ENCODE measurements at regions not wholly inside any gene's neighbourhood (a gene's known extent, or its start where the extent isn't known, plus 50 kb on each side); places are given as distances from the start of the nearest gene placed in this dataset.
"Not testable (repeated sequence)": the region's sequence is repeated elsewhere in the genome, so short reads cannot be mapped to it uniquely, and the experiment has no call there.

DNA sequence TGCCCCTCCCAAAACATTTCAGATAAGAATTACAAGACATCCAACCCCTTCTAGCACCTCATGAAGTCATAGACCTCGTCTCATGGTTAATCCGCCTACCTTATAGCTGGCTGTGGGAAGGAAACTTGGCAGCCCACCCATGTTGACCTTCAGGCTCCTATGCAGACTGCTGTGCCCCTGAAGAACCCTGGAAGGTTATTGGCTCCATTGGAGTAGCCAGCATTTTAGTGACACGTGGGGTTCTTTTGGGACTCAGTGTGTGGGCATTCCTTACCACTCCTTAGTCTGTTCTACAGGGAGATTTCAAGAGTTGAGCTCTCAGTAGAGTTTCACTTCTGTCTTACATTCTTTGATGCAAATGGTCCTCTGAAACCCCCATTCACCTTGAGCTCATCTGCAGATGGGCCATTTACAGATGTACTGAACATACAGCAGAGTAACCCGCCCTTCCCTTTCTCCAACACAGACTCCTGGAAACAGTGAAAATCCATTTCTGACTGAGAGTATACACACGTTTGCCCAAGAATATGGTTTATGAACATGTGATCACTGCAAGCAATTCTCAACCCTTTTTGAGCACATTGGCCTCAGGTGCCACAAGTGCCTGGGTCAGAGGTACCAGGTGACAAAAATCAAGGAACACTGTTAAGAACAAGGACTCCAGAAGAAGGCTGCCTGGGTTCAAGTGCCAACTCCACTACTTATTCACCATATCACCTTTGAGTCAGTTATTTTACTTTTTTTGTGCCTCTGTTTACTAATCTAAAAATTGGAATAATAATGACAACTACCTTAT is 54.0 kb upstream of the HECW1 start:
- POLR2A ChIA-PET: no interaction called here
- CTCF ChIA-PET: no interaction called here
- H3K9me3 ChIP-seq (replicated peaks; ENCODE audit: control insufficient read depth, insufficient read depth, low read length): no peaks in the 10 kb centered on the region
- intact Hi-C loops (cut with micrococcal nuclease) (no loop called here), dilution Hi-C loops (cut with MboI; ENCODE audit: extremely low pct_ligation_motif_present, low sequenced_read_pairs) (no loop called here)
- H2AFZ ChIP-seq (ENCODE audit: low read depth, low read length): no peak overlapping the region
- DNase-seq (ENCODE audit: low read depth, low spot score) (no peak), FAIRE-seq (no peak)
- H3K79me2 ChIP-seq (ENCODE audit: control insufficient read depth, insufficient read depth, low read length): no peaks in the 10 kb centered on the region
- H3K4me3 ChIP-seq (replicated peaks in 1 of 3; ENCODE audit: insufficient read depth in 1 of 3, low read depth in 1 of 3, low read length in 3 of 3): no peak overlapping the region
- BruUV-seq (replicated peaks): no TSS peak
- no peaks in the 10 kb centered on the region for H3K27me3 ChIP-seq (ENCODE audit: control insufficient read depth in 2 of 2, insufficient read depth in 2 of 2, low read length in 2 of 2)
- H3K4me1 ChIP-seq (ENCODE audit: control insufficient read depth, extremely low read depth, insufficient read depth, low read length): no peaks in the 10 kb centered on the region
- H4K20me1 ChIP-seq (replicated peaks; ENCODE audit: control insufficient read depth, extremely low read depth, insufficient read depth, low read length): no peaks in the 10 kb centered on the region
- no peaks in the 10 kb centered on the region for H3K9me1 ChIP-seq (replicated peaks; ENCODE audit: control insufficient read depth, extremely low read depth, insufficient read depth, low read length)
- no peak overlapping the region for H3K4me2 ChIP-seq (ENCODE audit: insufficient read depth, low read length)
- no peaks in the 10 kb centered on the region for H3K36me3 ChIP-seq (ENCODE audit: control insufficient read depth in 2 of 2, extremely low read depth in 1 of 2, insufficient read depth in 2 of 2, low read length in 2 of 2)
- no peak overlapping the region for H3K9ac ChIP-seq (replicated peaks; ENCODE audit: extremely low read depth, insufficient read depth, low read length)
- no peak for TF ChIP-seq POLR2A (IDR thresholded peaks at IDR 0.05; ENCODE audit: low read depth, low read length)
- no peak for TF ChIP-seq MYC (IDR thresholded peaks at IDR 0.05; ENCODE audit: low read depth, low read length)
- no peak for TF ChIP-seq JUN (IDR thresholded peaks at IDR 0.05; ENCODE audit: borderline replicate concordance, insufficient read depth, insufficient read length, low read depth)
- no peak for TF ChIP-seq GATA2 (IDR thresholded peaks at IDR 0.05; ENCODE audit: insufficient read depth, insufficient read length, low read depth, low read length)
- no peak for TF ChIP-seq EZH2 (IDR thresholded peaks at IDR 0.05; ENCODE audit: borderline replicate concordance, low read depth, low read length, severe bottlenecking)
- TF ChIP-seq, protein P1, sequence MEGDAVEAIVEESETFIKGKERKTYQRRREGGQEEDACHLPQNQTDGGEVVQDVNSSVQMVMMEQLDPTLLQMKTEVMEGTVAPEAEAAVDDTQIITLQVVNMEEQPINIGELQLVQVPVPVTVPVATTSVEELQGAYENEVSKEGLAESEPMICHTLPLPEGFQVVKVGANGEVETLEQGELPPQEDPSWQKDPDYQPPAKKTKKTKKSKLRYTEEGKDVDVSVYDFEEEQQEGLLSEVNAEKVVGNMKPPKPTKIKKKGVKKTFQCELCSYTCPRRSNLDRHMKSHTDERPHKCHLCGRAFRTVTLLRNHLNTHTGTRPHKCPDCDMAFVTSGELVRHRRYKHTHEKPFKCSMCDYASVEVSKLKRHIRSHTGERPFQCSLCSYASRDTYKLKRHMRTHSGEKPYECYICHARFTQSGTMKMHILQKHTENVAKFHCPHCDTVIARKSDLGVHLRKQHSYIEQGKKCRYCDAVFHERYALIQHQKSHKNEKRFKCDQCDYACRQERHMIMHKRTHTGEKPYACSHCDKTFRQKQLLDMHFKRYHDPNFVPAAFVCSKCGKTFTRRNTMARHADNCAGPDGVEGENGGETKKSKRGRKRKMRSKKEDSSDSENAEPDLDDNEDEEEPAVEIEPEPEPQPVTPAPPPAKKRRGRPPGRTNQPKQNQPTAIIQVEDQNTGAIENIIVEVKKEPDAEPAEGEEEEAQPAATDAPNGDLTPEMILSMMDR (IDR thresholded peaks at IDR 0.05; ENCODE audit: extremely low read depth in 1 of 2, insufficient read depth in 1 of 2, low read depth in 1 of 2, low read length in 2 of 2): no peak
- H3K27ac ChIP-seq (ENCODE audit: insufficient read depth, low read depth, low read length): no peak overlapping the region

DNA sequence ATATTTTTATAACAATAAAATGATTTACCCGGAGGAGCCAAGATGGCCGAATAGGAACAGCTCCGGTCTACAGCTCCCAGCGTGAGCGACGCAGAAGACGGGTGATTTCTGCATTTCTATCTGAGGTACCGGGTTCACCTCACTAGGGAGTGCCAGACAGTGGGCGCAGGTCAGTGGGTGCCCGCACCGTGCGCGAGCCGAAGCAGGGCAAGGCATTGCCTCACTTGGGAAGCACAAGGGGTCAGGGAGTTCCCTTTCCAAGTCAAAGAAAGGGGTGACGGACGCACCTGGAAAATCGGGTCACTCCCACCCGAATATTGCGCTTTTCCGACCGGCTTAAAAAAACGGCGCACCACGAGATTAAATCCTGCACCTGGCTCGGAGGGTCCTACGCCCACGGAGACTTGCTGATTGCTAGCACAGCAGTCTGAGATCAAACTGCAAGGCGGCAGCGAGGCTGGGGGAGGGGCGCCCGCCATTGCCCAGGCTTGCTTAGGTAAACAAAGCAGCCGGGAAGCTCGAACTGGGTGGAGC is 53.3 kb upstream of the HECW1 start:
- H3K4me3 ChIP-seq (replicated peaks in 1 of 3; ENCODE audit: insufficient read depth in 1 of 3, low read depth in 1 of 3, low read length in 3 of 3); DNase-seq (ENCODE audit: low read depth, low spot score); H3K79me2 ChIP-seq (ENCODE audit: control insufficient read depth, insufficient read depth, low read length); H3K9me1 ChIP-seq (replicated peaks; ENCODE audit: control insufficient read depth, extremely low read depth, insufficient read depth, low read length); H3K9me3 ChIP-seq (replicated peaks; ENCODE audit: control insufficient read depth, insufficient read depth, low read length); H2AFZ ChIP-seq (ENCODE audit: low read depth, low read length); H3K27me3 ChIP-seq (ENCODE audit: control insufficient read depth in 2 of 2, insufficient read depth in 2 of 2, low read length in 2 of 2); H3K36me3 ChIP-seq (ENCODE audit: control insufficient read depth in 2 of 2, extremely low read depth in 1 of 2, insufficient read depth in 2 of 2, low read length in 2 of 2); H3K9ac ChIP-seq (replicated peaks; ENCODE audit: extremely low read depth, insufficient read depth, low read length); H3K27ac ChIP-seq (ENCODE audit: insufficient read depth, low read depth, low read length); H3K4me2 ChIP-seq (ENCODE audit: insufficient read depth, low read length); H4K20me1 ChIP-seq (replicated peaks; ENCODE audit: control insufficient read depth, extremely low read depth, insufficient read depth, low read length); BruUV-seq (replicated peaks); H3K4me1 ChIP-seq (ENCODE audit: control insufficient read depth, extremely low read depth, insufficient read depth, low read length); intact Hi-C loops (cut with micrococcal nuclease); FAIRE-seq; dilution Hi-C loops (cut with MboI; ENCODE audit: extremely low pct_ligation_motif_present, low sequenced_read_pairs); CTCF ChIA-PET; POLR2A ChIA-PET: not testable (repeated sequence)

All from endothelial cell of umbilical vein (primary cell).